Breast epithelium (tissue), 4 donors: ENCODE measurements at regions not wholly inside any gene's neighbourhood (a gene's known extent, or its start where the extent isn't known, plus 50 kb on each side); places are given as distances from the start of the nearest gene placed in this dataset.
"Not testable (repeated sequence)": the region's sequence is repeated elsewhere in the genome, so short reads cannot be mapped to it uniquely, and the experiment has no call there.

Source experiments
- DNase-seq, 2 donors: peaks; one replicate each; pipeline ENCODE4 v3.0.0-alpha.2; 2019; ENCODE audit warnings: low spot score in 2 of 2
- H3K27ac ChIP-seq, 2 donors: fragments of 200-600 bp; sonication (generic) in 1 of 2; one replicate each; pipeline ENCODE4 v1.5.1; 2016 to 2019; ENCODE audit warnings: mild to moderate bottlenecking in 1 of 2
- H3K27me3 ChIP-seq, 2 donors: fragments of 200-600 bp; sonication (generic) in 1 of 2; one replicate each; pipeline versions ENCODE4 v1.5.1 to v1.6.0; 2017 to 2019; ENCODE audit warnings: control low read depth in 1 of 2, mild to moderate bottlenecking in 1 of 2
- H3K36me3 ChIP-seq: fragments of 200-600 bp; one replicate; pipeline ENCODE4 v1.5.1; 2019
- H3K4me1 ChIP-seq, 2 donors: fragments of 200-600 bp; sonication (generic); one replicate each; pipeline ENCODE4 v1.5.1; 2016 to 2019; ENCODE audit warnings: control low read depth in 1 of 2
- H3K4me3 ChIP-seq, 3 donors: fragments of 200-600 bp; sonication (generic); 1 replicate in 2 of 3; 2 replicates in 1 of 3; pipeline ENCODE4 v1.5.1; 2016 to 2019; ENCODE audit warnings: mild to moderate bottlenecking in 3 of 3, moderate library complexity in 2 of 3
- H3K9me3 ChIP-seq, 2 donors: fragments of 200-600 bp; sonication (generic) in 1 of 2; one replicate each; pipeline ENCODE4 v1.5.1; 2016 to 2019; ENCODE audit warnings: control low read depth in 1 of 2
- CTCF ChIP-seq, 3 donors: fragments of 450-650 bp; IDR thresholded peaks; one replicate each; pipeline ENCODE4 v1.5.1; 2016 to 2017; ENCODE audit warnings: antibody characterized with exemption in 3 of 3, mild to moderate bottlenecking in 3 of 3, moderate library complexity in 3 of 3
- POLR2A ChIP-seq: fragments of 450-650 bp; IDR thresholded peaks from one replicate; pipeline ENCODE4 v1.6.1; 2016; ENCODE audit warnings: antibody characterized with exemption, mild to moderate bottlenecking, moderate library complexity
- POLR2AphosphoS5 ChIP-seq, 3 donors: sonication (generic); formaldehyde crosslinking; IDR thresholded peaks; one replicate each; pipeline ENCODE4 v1.6.1; 2017; ENCODE audit warnings: antibody characterized with exemption in 3 of 3
- intact Hi-C: fragments of 100-400 bp; cut with DNase I; formaldehyde crosslinking; loops from one replicate; pipeline ENCODE4 v1.15.1; 2023; ENCODE audit warnings: low total_unique reads

GRCh38 chr21:32868631-32869454, 97.3 kb upstream of the PAXBP1 start:
- no peak overlapping the region for H3K27ac ChIP-seq
- peaks cover 0 to 4% of the 10 kb centered on the region in 2 donors for H3K27me3 ChIP-seq
- no peaks in the 10 kb centered on the region for H3K36me3 ChIP-seq
- no peaks in the 10 kb centered on the region for H3K4me1 ChIP-seq
- TF ChIP-seq POLR2A (no peak), CTCF (IDR thresholded peaks at IDR 0.05) (no peak), POLR2AphosphoS5 (IDR thresholded peaks at IDR 0.05) (no peak)
- intact Hi-C loops: no loop called here
- H3K4me3 ChIP-seq: no peak overlapping the region
- H3K9me3 ChIP-seq: no peaks in the 10 kb centered on the region
- DNase-seq: no peak

- Histone ChIP-seq H3K9me3 (no peaks in the 10 kb centered on the region), H3K27ac (no peak overlapping the region), H3K4me1 (no peaks in the 10 kb centered on the region), H3K36me3 (no peaks in the 10 kb centered on the region), H3K4me3 (no peak overlapping the region), H3K27me3 (peaks cover 0 to 4% of the 10 kb centered on the region in 2 donors)
- DNase-seq: no peak
- intact Hi-C loops: no loop called here
- no peak for TF ChIP-seq CTCF (IDR thresholded peaks at IDR 0.05)
- no peak for TF ChIP-seq POLR2AphosphoS5 (IDR thresholded peaks at IDR 0.05)
- no peak for TF ChIP-seq POLR2A
Observed at GRCh38 chr21:32869459-32869858, 97.9 kb upstream of the PAXBP1 start.

DNA sequence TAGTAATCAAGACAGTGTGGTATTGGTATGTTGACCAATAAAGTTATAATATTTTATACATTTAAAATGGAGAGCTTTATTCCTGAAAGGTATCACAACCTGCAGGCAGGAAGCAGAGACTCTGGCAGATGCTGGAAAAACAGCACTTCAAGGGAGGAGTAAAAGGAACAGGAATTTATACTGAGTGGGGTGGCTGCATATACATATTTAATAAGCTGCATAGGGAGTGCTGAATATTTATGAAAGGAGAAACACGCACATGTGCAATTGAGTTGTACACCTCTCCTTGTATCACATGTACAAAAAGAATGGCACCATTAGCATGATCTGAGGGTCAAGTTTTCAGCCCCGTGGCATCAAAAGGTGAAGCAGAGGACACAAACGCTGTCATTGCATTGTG, 104.9 kb upstream of the PAXBP1 start:
- Histone ChIP-seq H3K4me3 (no peak overlapping the region), H3K27me3 (no peaks in the 10 kb centered on the region), H3K27ac (no peak overlapping the region), H3K36me3 (no peaks in the 10 kb centered on the region), H3K4me1 (no peaks in the 10 kb centered on the region), H3K9me3 (no peaks in the 10 kb centered on the region)
- TF ChIP-seq POLR2A (no peak), POLR2AphosphoS5 (IDR thresholded peaks at IDR 0.05) (no peak), CTCF (IDR thresholded peaks at IDR 0.05) (no peak)
- no peak for DNase-seq
- intact Hi-C loops: no loop called here

- intact Hi-C loops, H3K36me3 ChIP-seq, H3K27ac ChIP-seq, H3K9me3 ChIP-seq, H3K4me1 ChIP-seq, H3K4me3 ChIP-seq, DNase-seq, H3K27me3 ChIP-seq: not testable (repeated sequence)
Observed at GRCh38 chr21:32877888-32878287, 106.3 kb upstream of the PAXBP1 start.

GRCh38 chr21:32878661-32879060, 107.1 kb upstream of the PAXBP1 start:
- H3K4me3 ChIP-seq: no peak overlapping the region
- no peaks in the 10 kb centered on the region for H3K36me3 ChIP-seq
- TF ChIP-seq POLR2AphosphoS5 (IDR thresholded peaks at IDR 0.05) (no peak), POLR2A (no peak)
- DNase-seq: no peak
- no peaks in the 10 kb centered on the region for H3K27me3 ChIP-seq
- H3K9me3 ChIP-seq: no peaks in the 10 kb centered on the region
- no peaks in the 10 kb centered on the region for H3K4me1 ChIP-seq
- intact Hi-C loops: no loop called here
- no peak overlapping the region for H3K27ac ChIP-seq

- Histone ChIP-seq H3K4me3 (no peak overlapping the region), H3K36me3 (no peaks in the 10 kb centered on the region), H3K9me3 (no peaks in the 10 kb centered on the region), H3K27me3 (no peaks in the 10 kb centered on the region), H3K4me1 (no peaks in the 10 kb centered on the region), H3K27ac (no peak overlapping the region)
- no peak for TF ChIP-seq POLR2A
- no peak for TF ChIP-seq CTCF (IDR thresholded peaks at IDR 0.05)
- no peak for TF ChIP-seq POLR2AphosphoS5 (IDR thresholded peaks at IDR 0.05)
- intact Hi-C loops: no loop called here
- DNase-seq: no peak
Observed at GRCh38 chr21:32881458-32881857, 109.9 kb upstream of the PAXBP1 start.
